HEK293 (cell line): ENCODE measurements at regions not wholly inside any gene's neighbourhood (a gene's known extent, or its start where the extent isn't known, plus 50 kb on each side); places are given as distances from the start of the nearest gene placed in this dataset.

Experiments used
- CTCF ChIA-PET: fragments of 350-600 bp; formaldehyde crosslinking; extraction: SDS; loops from one replicate; lab custom pipeline; 2021; ENCODE audit warnings: antibody characterized with exemption; lab: Yijun Ruan, JAX
- POLR2A ChIA-PET: fragments of 300-600 bp; formaldehyde crosslinking; extraction: SDS; loops from one replicate; lab custom pipeline; 2020; ENCODE audit warnings: antibody characterized with exemption, inconsistent platforms; lab: Yijun Ruan, JAX
- H3K27ac ChIP-seq: fragments of 200-500 bp; sonication (Bioruptor generic); 2 replicates; pipeline ENCODE4 v1.5.1; 2014; ENCODE audit warnings: low read depth, low read length, control low read depth, inconsistent platforms; ENCODE audit errors: extremely low read depth
- H3K36me3 ChIP-seq, 2 experiments: fragments of 200-500 bp in 1 of 2; sonication (Bioruptor generic) in 1 of 2; 1 replicate in 1 of 2; 2 replicates in 1 of 2; pipeline ENCODE4 v1.5.1; 2014 to 2017; ENCODE audit warnings: inconsistent platforms in 2 of 2, low read length in 2 of 2; ENCODE audit not compliant: control insufficient read depth in 2 of 2, insufficient read depth in 1 of 2
- H3K4me1 ChIP-seq: fragments of 200-500 bp; sonication (Bioruptor generic); 2 replicates; pipeline ENCODE4 v1.5.1; 2014; ENCODE audit warnings: mild to moderate bottlenecking, low read length, inconsistent platforms; ENCODE audit not compliant: control insufficient read depth, insufficient read depth
- H3K4me3 ChIP-seq: 2 replicates; pipeline ENCODE4 v1.5.1; 2011; ENCODE audit warnings: low read depth, mild to moderate bottlenecking, control low read depth, low read length, moderate library complexity
- H3K9me3 ChIP-seq: fragments of 200-500 bp; sonication (Bioruptor generic); 2 replicates; pipeline ENCODE4 v1.5.1; 2014; ENCODE audit warnings: low read depth, low read length, inconsistent platforms; ENCODE audit not compliant: control insufficient read depth, insufficient read depth
- ELK4 ChIP-seq: IDR thresholded peaks from 2 replicates; pipeline ENCODE4 v1.6.1; 2011; ENCODE audit warnings: mild to moderate bottlenecking, low read depth, low read length, borderline replicate concordance
- HOXC10 ChIP-seq: sonication (generic); formaldehyde crosslinking; IDR thresholded peaks from 2 replicates; pipeline ENCODE4 v1.8.1; 2023; ENCODE audit warnings: mild to moderate bottlenecking, missing genetic modification reagents
- SCRT2 ChIP-seq: fragments of 450-650 bp; formaldehyde crosslinking; IDR thresholded peaks from 2 replicates; pipeline ENCODE4 v1.5.1; 2016; ENCODE audit warnings: missing biosample characterization, missing genetic modification characterization
- TRIM28 ChIP-seq: IDR thresholded peaks from 2 replicates; pipeline ENCODE4 v1.6.1; 2011; ENCODE audit warnings: low read length, control low read depth, borderline replicate concordance
- ZBTB6 ChIP-seq: fragments of 450-650 bp; formaldehyde crosslinking; IDR thresholded peaks from 2 replicates; pipeline ENCODE4 v1.5.1; 2017; ENCODE audit warnings: missing biosample characterization, missing genetic modification characterization
- ZNF24 ChIP-seq: fragments of 450-650 bp; formaldehyde crosslinking; IDR thresholded peaks from 2 replicates; pipeline ENCODE4 v1.5.1; 2016; ENCODE audit warnings: missing biosample characterization, missing genetic modification characterization
- ZNF335 ChIP-seq: fragments of 450-650 bp; formaldehyde crosslinking; conservative IDR thresholded peaks from 2 replicates; pipeline ENCODE4 v1.5.1; 2016; ENCODE audit warnings: missing biosample characterization, missing genetic modification characterization
- ZNF404 ChIP-seq: fragments of 450-650 bp; formaldehyde crosslinking; IDR thresholded peaks from 2 replicates; pipeline ENCODE4 v1.5.1; 2017; ENCODE audit warnings: missing biosample characterization, missing genetic modification characterization
- ZNF473 ChIP-seq: fragments of 450-650 bp; formaldehyde crosslinking; IDR thresholded peaks from 2 replicates; pipeline ENCODE4 v1.5.1; 2017; ENCODE audit warnings: missing biosample characterization, missing genetic modification characterization
- ZNF521 ChIP-seq: fragments of 450-650 bp; formaldehyde crosslinking; IDR thresholded peaks from 2 replicates; pipeline ENCODE4 v1.5.1; 2017; ENCODE audit warnings: missing biosample characterization, mild to moderate bottlenecking, missing genetic modification characterization
- ZNF555 ChIP-seq: fragments of 450-650 bp; formaldehyde crosslinking; conservative IDR thresholded peaks from 2 replicates; pipeline ENCODE4 v1.5.1; 2017; ENCODE audit warnings: missing biosample characterization, mild to moderate bottlenecking, missing genetic modification characterization, inconsistent platforms
- ZNF560 ChIP-seq: fragments of 450-650 bp; formaldehyde crosslinking; IDR thresholded peaks from 2 replicates; pipeline ENCODE4 v1.5.1; 2017; ENCODE audit warnings: missing biosample characterization, missing genetic modification characterization, borderline replicate concordance
- ZNF571 ChIP-seq: fragments of 450-650 bp; formaldehyde crosslinking; IDR thresholded peaks from 2 replicates; pipeline ENCODE4 v1.5.0; 2017; ENCODE audit warnings: missing biosample characterization, missing genetic modification characterization
- ZNF776 ChIP-seq: fragments of 450-650 bp; formaldehyde crosslinking; IDR thresholded peaks from 2 replicates; pipeline ENCODE4 v1.5.0; 2017; ENCODE audit warnings: missing biosample characterization, missing genetic modification characterization, borderline replicate concordance
- ZNF785 ChIP-seq: fragments of 450-650 bp; formaldehyde crosslinking; IDR thresholded peaks from 2 replicates; pipeline ENCODE4 v1.5.1; 2016; ENCODE audit warnings: missing biosample characterization, missing genetic modification characterization
- ZNF830 ChIP-seq: fragments of 450-650 bp; IDR thresholded peaks from 2 replicates; pipeline ENCODE4 v1.5.0; 2018; ENCODE audit warnings: missing biosample characterization, missing genetic modification characterization, low read depth, mild to moderate bottlenecking, moderate library complexity
- ZSCAN23 ChIP-seq: fragments of 450-650 bp; formaldehyde crosslinking; IDR thresholded peaks from 2 replicates; pipeline ENCODE4 v1.5.1; 2016; ENCODE audit warnings: missing biosample characterization, missing genetic modification characterization
- TF ChIP-seq, protein P1 (sequence below): fragments of 450-650 bp; IDR thresholded peaks from 2 replicates; pipeline ENCODE4 v1.5.1; 2018; ENCODE audit warnings: missing biosample characterization, mild to moderate bottlenecking, missing genetic modification characterization
- TF ChIP-seq, protein P2 (sequence below): fragments of 450-650 bp; formaldehyde crosslinking; IDR thresholded peaks from 2 replicates; pipeline ENCODE4 v1.5.1; 2016; ENCODE audit warnings: missing biosample characterization, missing genetic modification characterization
- TF ChIP-seq, protein P3 (sequence below): fragments of 450-650 bp; formaldehyde crosslinking; IDR thresholded peaks from 2 replicates; pipeline ENCODE4 v1.5.1; 2016; ENCODE audit warnings: missing biosample characterization, missing genetic modification characterization

- Histone ChIP-seq H3K4me3 (no peak overlapping the region), H3K4me1 (no peaks in the 10 kb centered on the region), H3K9me3 (no peaks in the 10 kb centered on the region), H3K36me3 (no peaks in the 10 kb centered on the region), H3K27ac (no peak overlapping the region)
- no peak for TF ChIP-seq ELK4
- CTCF ChIA-PET = no interaction called here
- POLR2A ChIA-PET = no interaction called here
Measured at GRCh38 chr7:119896386-119896785, 376.6 kb upstream of the KCND2 start.

DNA sequence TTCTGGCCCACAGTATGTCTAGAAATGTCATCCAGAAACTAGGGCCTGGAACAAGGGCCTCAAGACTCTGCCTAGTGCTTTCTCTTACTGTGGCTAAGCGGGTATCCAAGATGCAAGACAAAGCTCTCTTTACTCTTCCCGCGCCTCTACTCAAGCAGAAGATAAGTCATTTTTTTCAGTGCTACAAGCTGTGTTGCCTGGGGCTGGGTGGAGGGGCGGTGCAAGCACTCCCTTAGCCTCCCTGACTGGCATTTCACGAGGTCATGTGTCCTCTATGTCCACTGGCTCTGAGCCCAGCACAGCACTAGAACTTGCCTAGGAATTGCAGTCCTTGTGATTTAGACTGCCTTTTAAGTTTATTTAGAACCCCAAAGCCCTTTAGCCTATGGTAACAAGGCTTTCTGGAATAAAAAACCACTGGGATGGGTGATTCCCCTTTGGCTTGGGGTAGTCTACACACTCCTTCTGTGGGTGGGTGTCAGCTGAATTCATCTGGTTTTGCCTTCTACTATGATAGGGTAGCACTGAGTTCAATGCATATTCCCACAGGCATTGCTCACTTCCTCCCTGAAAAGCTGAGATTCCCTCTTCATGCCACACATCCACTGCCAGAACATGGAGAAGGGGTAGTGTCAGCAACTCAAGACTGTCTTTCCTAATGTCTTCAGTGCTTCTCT lies 371.8 kb upstream of the KCND2 start:
- H3K9me3 ChIP-seq = no peaks in the 10 kb centered on the region
- H3K27ac ChIP-seq = no peak overlapping the region
- ChIA-PET POLR2A (no interaction called here), CTCF (no interaction called here)
- no peak for TF ChIP-seq ZNF335 (tag by site-specific recombination)
- TF ChIP-seq ZNF473 (tag by site-specific recombination) = no peak
- no peak for TF ChIP-seq HOXC10
- no peak for TF ChIP-seq ZSCAN23 (tag by site-specific recombination)
- TF ChIP-seq, all 188 proteins: peak for 0
- H3K36me3 ChIP-seq = no peaks in the 10 kb centered on the region
- H3K4me1 ChIP-seq = no peaks in the 10 kb centered on the region
- H3K4me3 ChIP-seq = no peak overlapping the region

- Histone ChIP-seq H3K36me3 (no peaks in the 10 kb centered on the region), H3K27ac (no peak overlapping the region), H3K4me3 (no peak overlapping the region), H3K9me3 (no peaks in the 10 kb centered on the region), H3K4me1 (no peaks in the 10 kb centered on the region)
- POLR2A ChIA-PET = no interaction called here
- CTCF ChIA-PET = interaction anchor here (0.6 kb wide), 1 partner anchor 1029 kb away, joined by 3 read pairs; no protein-coding TSS in a partner anchor
- TF ChIP-seq ZNF830 (tag by site-specific recombination) (no peak), ZNF560 (tag by site-specific recombination) (no peak), SCRT2 (tag by site-specific recombination) (no peak), ZNF776 (tag by site-specific recombination) (no peak), ZNF404 (no peak), ZNF24 (tag by site-specific recombination) (no peak), ZNF785 (tag by site-specific recombination) (no peak), ZBTB6 (tag by site-specific recombination) (no peak), ZNF571 (tag by site-specific recombination) (no peak), ZNF521 (tag by site-specific recombination) (no peak), TRIM28 (no peak), ZNF555 (tag by site-specific recombination) (no peak)
- TF ChIP-seq, protein P1, sequence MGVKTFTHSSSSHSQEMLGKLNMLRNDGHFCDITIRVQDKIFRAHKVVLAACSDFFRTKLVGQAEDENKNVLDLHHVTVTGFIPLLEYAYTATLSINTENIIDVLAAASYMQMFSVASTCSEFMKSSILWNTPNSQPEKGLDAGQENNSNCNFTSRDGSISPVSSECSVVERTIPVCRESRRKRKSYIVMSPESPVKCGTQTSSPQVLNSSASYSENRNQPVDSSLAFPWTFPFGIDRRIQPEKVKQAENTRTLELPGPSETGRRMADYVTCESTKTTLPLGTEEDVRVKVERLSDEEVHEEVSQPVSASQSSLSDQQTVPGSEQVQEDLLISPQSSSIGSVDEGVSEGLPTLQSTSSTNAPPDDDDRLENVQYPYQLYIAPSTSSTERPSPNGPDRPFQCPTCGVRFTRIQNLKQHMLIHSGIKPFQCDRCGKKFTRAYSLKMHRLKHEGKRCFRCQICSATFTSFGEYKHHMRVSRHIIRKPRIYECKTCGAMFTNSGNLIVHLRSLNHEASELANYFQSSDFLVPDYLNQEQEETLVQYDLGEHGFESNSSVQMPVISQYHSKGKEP (tag by site-specific recombination) = no peak
- TF ChIP-seq, protein P2, sequence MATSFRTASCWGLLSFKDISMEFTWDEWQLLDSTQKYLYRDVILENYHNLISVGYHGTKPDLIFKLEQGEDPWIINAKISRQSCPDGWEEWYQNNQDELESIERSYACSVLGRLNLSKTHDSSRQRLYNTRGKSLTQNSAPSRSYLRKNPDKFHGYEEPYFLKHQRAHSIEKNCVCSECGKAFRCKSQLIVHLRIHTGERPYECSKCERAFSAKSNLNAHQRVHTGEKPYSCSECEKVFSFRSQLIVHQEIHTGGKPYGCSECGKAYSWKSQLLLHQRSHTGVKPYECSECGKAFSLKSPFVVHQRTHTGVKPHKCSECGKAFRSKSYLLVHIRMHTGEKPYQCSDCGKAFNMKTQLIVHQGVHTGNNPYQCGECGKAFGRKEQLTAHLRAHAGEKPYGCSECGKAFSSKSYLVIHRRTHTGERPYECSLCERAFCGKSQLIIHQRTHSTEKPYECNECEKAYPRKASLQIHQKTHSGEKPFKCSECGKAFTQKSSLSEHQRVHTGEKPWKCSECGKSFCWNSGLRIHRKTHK = no peak
- TF ChIP-seq, protein P3, sequence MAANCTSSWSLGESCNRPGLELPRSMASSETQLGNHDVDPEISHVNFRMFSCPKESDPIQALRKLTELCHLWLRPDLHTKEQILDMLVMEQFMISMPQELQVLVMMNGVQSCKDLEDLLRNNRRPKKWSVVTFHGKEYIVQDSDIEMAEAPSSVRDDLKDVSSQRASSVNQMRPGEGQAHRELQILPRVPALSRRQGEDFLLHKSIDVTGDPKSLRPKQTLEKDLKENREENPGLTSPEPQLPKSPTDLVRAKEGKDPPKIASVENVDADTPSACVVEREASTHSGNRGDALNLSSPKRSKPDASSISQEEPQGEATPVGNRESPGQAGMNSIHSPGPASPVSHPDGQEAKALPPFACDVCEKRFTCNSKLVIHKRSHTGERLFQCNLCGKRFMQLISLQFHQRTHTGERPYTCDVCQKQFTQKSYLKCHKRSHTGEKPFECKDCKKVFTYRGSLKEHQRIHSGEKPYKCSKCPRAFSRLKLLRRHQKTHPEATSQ (tag by site-specific recombination) = no peak
Measured at GRCh38 chr7:119903085-119903484, 369.9 kb upstream of the KCND2 start.
